GM19395 (cell line): ENCODE measurements at regions not wholly inside any gene's neighbourhood (a gene's known extent, or its start where the extent isn't known, plus 50 kb on each side); places are given as distances from the start of the nearest gene placed in this dataset.

Source experiments
- ATAC-seq: cut with Tn5 transposase; IDR thresholded peaks from one replicate; pipeline ENCODE4 v1.9.1; 2021; ENCODE audit warnings: mild to moderate bottlenecking, moderate library complexity; ENCODE audit not compliant: unreplicated experiment

GRCh38 chr11:27907530-27907929, 200.4 kb downstream of the KIF18A start:
- no peak for ATAC-seq

DNA sequence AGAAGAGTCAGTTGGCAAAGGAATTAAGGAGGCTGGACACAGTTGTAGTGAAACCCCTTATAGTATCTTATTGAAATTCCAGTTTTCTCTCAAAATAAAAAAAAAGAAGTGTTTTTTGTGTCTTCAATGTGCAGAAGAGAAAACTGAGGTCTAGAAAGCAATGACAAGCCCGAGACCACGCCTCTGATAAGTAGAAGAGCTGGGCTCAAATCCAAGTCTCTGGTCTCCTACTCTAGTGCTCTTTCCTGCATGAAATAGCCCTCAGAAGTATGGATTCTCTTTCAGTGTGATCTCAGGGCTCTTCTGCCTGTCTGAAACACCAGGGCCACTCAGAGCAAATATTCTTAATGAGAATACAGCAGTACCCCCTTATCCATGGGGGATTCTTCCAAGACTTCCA, 200.9 kb downstream of the KIF18A start:
- ATAC-seq: no peak

DNA sequence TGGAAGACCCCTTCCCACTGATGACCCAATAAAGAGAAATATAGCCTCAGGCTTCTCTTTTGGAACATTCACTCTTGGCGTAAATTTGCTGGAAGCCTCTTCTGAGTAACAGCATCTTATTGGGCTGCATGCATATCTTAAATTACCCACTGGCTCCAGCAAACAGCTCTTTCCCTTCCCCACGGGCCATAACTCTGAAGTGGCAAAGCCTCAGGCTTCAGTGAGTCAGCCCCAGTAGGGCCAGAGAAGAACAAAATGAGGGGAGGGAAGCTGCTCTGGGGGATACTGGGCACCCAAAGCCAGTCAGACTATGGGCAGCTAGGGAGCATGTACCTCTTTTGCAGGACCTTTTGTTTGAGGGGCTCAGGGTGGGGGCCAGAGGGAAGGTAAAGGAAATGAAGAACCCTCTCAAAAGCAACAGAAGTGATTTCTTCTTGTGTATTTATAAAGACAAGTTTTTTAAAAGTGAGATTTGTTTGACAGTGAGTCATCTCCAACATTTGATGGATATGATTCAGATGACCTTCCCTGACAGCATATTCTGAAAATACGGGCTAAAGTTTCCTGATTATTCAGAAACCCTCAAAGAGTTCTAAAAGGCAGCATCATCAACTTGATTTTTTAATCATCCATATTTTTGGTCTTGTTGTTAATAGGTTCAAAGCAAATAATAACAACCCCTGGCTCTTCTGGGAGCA, 203.4 kb downstream of the KIF18A start:
- ATAC-seq: no peak

DNA sequence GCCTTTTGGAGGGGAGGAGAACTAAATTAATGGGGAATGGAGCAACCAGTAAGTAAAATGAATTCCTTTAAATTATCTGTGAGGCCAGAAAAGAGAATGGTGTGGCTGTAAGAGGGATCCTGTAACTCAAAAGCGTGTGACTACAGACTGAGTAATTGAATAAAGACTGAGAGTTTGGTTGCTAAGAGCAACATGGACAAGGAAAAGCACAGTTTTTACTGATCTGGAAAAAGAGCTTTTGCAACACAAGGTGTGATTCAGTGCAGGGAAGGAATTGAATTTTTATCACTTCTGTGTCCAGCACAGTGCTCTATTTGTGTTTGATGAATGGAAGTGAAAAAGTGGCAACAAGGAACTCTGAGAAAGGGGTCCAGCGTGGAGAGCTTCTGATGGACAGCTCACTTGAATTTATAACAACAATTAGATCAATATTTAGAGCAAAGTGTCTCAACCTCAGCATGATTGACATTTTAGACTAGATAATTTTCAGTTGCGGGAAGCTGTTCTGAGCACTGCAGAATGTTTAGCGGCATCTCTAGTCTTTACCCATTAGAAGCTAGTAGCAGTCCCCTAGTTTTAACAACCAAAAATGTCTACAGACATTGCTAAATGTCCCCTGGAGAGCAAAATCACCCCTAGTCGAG, 202.8 kb upstream of the BDNF start:
- no peak for ATAC-seq

DNA sequence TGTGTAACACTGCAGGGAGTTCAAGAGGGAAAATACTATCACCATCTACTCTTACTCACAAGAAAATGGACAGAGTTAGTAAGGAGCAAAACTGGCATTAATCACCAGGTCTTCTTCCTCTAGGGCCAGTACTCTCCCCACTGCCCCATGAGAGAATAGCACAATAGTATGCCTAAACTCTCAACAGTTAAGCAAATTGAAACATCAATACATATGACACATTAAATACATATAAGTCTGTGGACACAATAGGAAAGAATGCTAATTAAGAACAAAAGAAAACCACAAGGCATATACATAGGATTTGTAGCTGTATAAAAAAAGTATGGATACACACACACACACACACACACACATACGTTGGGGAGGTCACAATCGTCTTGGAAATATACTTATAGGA, 197.9 kb upstream of the BDNF start:
- ATAC-seq: no peak

DNA sequence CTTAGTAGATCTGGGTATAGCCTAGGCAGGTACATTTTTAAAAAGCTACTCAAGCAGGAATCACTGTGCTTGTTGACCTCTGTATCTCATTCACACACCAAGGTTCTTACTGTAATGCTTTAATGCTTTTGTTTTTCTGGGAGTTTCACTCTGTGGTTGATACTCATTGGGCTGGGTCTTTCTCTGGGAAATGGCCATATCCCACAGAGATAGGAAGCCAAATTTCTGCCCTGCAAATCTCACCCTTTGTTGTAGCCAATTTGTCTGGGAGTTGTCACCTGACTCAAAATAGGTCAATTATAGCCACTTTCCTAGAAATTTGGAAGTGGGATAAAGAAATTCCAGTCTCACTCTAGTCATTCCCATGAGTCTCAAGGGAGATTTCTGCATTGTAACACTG, 195.8 kb upstream of the BDNF start:
- no peak for ATAC-seq

GRCh38 chr11:27894552-27894951, 194.3 kb upstream of the BDNF start:
- peak; percentile 60 for ATAC-seq

DNA sequence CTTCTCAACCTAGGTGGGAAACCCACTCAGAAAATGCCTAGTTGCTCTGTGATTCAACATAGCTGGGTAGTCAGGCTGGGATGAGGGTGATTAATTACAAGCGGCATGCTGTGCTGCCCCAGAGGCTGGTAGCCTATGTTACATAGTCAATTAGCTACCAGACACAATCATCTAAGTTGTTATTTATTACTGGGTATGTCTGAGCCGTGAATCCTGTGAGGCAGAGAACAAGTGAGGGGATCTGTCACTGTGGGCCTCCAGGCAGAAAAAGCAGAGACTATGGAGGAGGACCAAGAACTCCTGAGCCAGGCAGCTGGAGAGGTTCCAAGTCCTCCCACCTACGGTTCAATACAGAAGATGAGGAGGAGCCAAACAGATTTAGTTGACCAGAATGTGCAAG, 186.6 kb upstream of the BDNF start:
- ATAC-seq: no peak

DNA sequence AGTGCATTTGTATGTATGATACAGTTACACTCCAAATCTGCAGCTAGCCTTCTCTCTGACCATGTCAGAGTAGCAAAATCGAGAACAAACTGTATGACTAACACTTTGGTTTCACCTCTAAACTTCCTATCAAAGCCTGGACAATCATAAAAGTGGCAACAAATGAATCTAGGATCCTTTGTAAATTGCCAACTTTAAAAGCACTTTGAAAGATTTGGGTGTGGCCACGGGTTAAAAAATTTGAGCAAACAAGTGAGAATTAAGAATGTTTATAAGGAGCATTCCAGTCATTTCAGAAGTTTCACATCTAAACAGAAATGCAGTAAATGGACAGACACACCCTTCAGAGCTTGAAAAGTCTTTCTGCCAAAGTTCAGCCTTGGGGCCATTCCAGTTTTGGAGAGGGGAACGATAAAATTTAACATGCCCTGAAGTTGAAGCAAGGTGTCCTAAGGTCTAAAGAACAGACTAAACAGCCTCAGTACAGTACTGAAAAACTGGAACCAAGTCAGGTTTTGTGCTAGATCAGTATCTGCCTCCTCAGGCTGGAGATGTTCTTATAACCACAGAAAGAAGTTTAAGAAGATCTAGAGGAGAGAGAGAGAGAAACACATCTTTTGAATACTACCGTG, 181.9 kb upstream of the BDNF start:
- peak; percentile 74 for ATAC-seq

- no peak for ATAC-seq
Measured at GRCh38 chr11:27875831-27876775, 175.8 kb upstream of the BDNF start.

DNA sequence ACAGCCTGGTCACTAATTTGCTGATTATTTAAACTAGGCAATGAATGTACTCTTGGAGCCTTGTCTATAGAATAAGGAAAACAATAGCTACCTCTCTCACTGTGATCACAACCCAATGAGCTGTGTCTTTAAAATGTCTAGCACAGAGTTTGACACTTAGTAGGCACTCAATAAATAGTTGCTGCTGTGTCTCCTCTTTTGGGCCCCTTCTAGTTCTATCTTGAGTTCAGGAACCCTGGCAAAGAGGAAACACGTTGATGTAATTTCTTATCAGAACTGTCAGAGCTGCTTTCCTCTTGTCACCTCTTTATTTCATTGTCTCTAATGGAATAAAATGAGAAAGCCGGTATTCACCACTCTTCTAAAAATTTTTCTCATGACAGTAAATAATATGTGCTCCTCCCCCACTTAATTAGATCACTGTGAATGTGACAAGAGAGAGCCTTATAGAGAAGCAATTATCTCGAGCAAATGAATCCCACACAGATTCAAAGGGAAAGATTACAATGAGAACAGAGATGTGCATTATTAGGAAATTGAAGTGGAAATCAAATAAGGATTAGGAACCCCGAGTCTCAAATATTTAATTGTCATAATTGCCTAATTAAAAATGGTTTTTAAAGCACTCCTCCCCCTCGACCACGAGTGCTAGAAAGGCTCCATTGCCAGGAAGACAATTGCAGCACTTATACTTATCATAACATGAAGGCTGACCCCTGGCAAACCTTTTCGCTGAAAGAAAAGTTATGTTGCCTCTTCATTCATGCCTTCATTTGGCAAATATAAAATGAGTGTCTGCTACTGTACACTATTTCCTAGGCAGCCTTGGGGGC, 175.0 kb upstream of the BDNF start:
- no peak for ATAC-seq

DNA sequence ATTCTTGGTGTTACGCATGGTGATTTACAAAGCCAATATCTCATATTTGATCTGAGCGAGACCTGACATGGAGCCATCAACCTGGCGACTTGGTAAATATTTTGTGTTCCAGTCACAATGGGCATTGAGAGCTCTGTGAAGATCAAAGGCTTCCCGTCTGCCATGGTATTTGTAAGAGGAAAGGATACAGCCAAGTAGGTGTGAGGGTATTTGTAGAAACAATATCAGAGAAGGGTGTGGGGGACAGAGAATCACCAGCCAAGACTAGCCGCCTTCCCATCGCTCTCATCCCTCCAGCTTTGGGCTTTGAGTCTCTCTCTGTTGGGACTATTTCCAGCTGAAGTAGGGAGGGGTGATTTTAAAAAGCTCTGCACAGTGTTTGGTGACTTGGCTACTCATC, 173.4 kb upstream of the BDNF start:
- no peak for ATAC-seq

- ATAC-seq: no peak
Measured at GRCh38 chr11:27871056-27871455, 170.8 kb upstream of the BDNF start.

DNA sequence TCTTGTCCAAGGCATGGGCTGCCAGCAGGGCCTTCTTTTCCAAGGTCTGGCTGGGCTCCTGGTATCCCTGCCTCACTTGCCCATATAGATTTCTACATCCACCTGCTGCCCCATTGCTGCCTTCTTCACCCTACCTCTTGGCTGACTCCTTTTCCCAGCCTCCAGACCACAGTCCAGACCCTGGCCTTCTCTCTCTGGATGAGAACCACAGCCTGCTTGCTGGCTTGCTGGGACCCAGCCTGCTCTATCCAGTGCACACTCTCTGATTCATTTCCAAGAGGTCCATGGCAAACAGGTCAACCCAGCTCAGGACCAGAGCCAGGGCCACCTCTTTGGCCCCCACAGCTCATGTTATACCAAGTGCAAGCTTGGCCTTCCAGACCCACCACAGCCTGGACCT, 169.4 kb upstream of the BDNF start:
- ATAC-seq: no peak

DNA sequence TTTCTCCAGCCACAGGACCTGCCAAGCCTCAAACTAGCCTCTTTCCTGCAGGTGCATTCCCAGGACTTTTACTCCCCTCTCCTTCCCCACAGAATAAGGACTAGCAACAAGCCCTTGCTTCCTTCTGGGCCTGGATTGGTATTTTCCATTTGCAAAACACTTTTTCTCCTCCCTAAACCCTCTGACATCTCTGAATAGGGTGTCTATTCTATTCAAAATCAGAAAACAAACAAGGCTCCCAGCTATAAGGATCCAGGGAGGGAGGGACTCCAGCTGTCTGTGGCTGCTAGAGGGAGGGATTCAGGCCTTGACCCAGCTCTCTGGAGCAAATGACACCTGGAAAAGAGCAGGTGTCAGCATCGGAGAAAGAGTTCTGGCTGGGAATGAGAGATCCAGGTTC, 168.5 kb upstream of the BDNF start:
- no peak for ATAC-seq

DNA sequence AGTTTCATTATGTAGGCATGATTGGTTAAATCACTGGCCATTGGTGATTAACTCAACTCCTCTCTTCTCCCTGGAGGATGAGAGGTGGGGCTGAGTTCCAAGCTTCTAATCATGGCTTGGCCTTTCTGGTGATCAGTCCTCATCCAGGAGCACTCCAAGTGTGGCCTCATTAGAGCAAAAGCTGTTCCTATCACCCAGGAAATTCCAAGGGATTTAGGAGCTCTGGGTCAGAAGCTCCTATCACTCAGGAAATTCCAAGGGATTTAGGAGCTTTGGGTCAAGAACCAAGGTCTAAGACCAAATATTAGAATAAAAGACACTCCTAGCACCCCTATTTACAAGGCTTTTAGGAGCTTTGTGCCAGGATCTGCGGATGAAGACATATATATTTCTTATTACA, 168.0 kb upstream of the BDNF start:
- ATAC-seq: no peak

DNA sequence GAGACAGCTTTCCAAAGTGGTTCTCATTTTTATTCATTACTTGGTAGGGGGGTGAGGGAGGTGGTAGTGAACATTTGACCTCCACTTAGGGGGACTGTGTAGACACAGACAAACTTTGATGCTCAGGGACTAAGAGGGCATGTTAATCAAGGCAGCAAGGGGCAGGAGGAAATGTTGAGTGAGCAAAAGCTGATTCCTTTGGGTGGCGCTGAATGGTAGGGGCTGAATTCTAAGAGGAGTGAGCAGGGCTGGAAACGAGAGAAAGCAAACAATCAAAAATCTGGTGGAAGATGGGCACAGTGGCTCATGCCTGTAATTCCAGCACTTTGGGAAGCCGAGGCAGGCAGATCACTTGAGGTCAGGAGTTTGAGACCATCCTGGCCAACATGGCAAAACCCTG, 164.8 kb upstream of the BDNF start:
- ATAC-seq: no peak

DNA sequence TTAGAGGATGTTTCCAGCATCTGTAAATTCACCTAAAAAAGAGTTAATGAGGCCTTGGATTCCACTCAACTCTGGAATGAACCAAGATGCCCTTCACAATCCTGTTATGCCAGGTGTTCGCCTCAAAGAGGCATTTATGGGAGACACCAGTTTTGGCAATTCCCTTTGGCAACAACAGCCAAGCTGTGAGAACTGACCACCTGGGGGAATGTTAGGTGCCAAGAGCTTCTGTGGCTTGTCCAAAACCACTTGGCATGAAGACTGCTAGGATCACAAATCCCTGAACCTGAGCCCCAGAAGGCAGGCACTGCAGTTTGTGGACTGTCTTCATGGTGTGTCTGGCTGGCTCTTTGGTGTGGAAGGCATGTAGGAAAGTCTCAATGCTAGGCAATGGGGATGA, 164.4 kb upstream of the BDNF start:
- ATAC-seq: no peak

DNA sequence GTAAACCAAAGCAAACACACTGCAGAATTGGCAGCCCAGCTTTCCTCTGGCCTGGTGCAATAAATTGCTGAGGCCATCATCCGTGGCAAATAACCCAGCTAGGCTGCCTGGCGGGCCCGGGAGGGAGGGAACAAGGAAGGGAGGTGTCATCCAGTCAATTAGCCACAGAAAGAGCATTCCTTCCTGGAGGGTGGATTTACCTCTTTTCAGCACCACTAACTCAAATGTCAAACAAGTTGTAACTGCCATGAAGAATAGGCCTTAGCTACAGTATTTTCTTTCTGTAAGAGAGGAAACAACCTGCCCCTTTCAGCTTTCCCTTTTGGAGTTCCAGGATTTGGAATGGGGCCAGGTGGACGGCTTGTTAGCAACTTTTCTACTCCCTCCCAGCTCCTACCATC, 163.8 kb upstream of the BDNF start:
- ATAC-seq: no peak

GRCh38 chr11:27863637-27864036, 163.4 kb upstream of the BDNF start:
- ATAC-seq: no peak
